Keratinocyte (primary cell): ENCODE measurements at regions not wholly inside any gene's neighbourhood (a gene's known extent, or its start where the extent isn't known, plus 50 kb on each side); places are given as distances from the start of the nearest gene placed in this dataset.

ENCODE experiments used
- DNase-seq: peaks from one replicate; pipeline ENCODE4 v3.0.0-alpha.2; 2011; ENCODE audit warnings: low read depth, missing footprints, low spot score
- FAIRE-seq: peaks from 2 replicates; lab custom pipeline; 2011; peaks lifted over from hg19 to GRCh38; lab: Jason Lieb, UNC
- H2AFZ ChIP-seq: 2 replicates; pipeline ENCODE4 v1.6.0; 2012; ENCODE audit warnings: low read length, control low read depth, inconsistent platforms; ENCODE audit not compliant: control insufficient read depth
- H3K27ac ChIP-seq: 2 replicates; pipeline ENCODE4 v1.5.1; 2011; ENCODE audit warnings: low read length; ENCODE audit not compliant: control insufficient read depth, insufficient read depth
- H3K27me3 ChIP-seq: 3 replicates; pipeline ENCODE4 v1.6.0; 2011; ENCODE audit warnings: low read length; ENCODE audit not compliant: control insufficient read depth, insufficient read depth; ENCODE audit errors: extremely low read depth
- H3K36me3 ChIP-seq, 2 experiments: 2 replicates in 1 of 2; 3 replicates in 1 of 2; pipeline ENCODE4 v1.5.1; 2011; ENCODE audit warnings: low read length in 2 of 2, mild to moderate bottlenecking in 1 of 2; ENCODE audit not compliant: control insufficient read depth in 2 of 2, insufficient read depth in 2 of 2; ENCODE audit errors: extremely low read depth in 1 of 2
- H3K4me1 ChIP-seq: 3 replicates; pipeline ENCODE4 v1.5.1; 2011; ENCODE audit warnings: low read length; ENCODE audit not compliant: control insufficient read depth, insufficient read depth; ENCODE audit errors: extremely low read depth
- H3K4me2 ChIP-seq: 3 replicates; pipeline ENCODE4 v1.6.0; 2011; ENCODE audit warnings: low read depth, low read length; ENCODE audit not compliant: control insufficient read depth, insufficient read depth; ENCODE audit errors: extremely low read depth
- H3K4me3 ChIP-seq, 3 experiments: fragments of 200-600 bp in 1 of 3; sonication (generic) in 1 of 3; 2 replicates in 2 of 3; 3 replicates in 1 of 3; pipeline ENCODE4 v1.5.1; 2011 to 2016; ENCODE audit warnings: low read length in 3 of 3, mild to moderate bottlenecking in 3 of 3, control low read depth in 2 of 3, inconsistent platforms in 1 of 3, low read depth in 1 of 3, mixed read lengths in 1 of 3, mixed run types in 1 of 3, moderate library complexity in 1 of 3; ENCODE audit not compliant: control insufficient read depth in 2 of 3, insufficient read depth in 2 of 3; ENCODE audit errors: extremely low read depth in 1 of 3
- H3K79me2 ChIP-seq: 2 replicates; pipeline ENCODE4 v1.6.0; 2012; ENCODE audit warnings: low read length; ENCODE audit not compliant: control insufficient read depth, insufficient read depth
- H3K9ac ChIP-seq: 3 replicates; pipeline ENCODE4 v1.6.0; 2011; ENCODE audit warnings: low read length; ENCODE audit not compliant: control insufficient read depth, insufficient read depth; ENCODE audit errors: extremely low read depth
- H3K9me1 ChIP-seq: 3 replicates; pipeline ENCODE4 v1.6.0; 2011; ENCODE audit warnings: low read length; ENCODE audit not compliant: control insufficient read depth, insufficient read depth; ENCODE audit errors: extremely low read depth
- H3K9me3 ChIP-seq: 2 replicates; pipeline ENCODE4 v1.5.1; 2012; ENCODE audit warnings: low read depth, low read length; ENCODE audit not compliant: control insufficient read depth
- H4K20me1 ChIP-seq: 3 replicates; pipeline ENCODE4 v1.6.0; 2011; ENCODE audit warnings: low read length; ENCODE audit not compliant: control insufficient read depth, insufficient read depth; ENCODE audit errors: extremely low read depth
- CTCF ChIP-seq, 3 experiments: IDR thresholded peaks in 1 of 3; conservative IDR thresholded peaks in 1 of 3; optimal IDR thresholded peaks in 1 of 3; 2 replicates in 2 of 3; 3 replicates in 1 of 3; pipeline versions ENCODE3 to v1.5.1; 2011; ENCODE audit warnings: low read length in 3 of 3, mild to moderate bottlenecking in 3 of 3, moderate library complexity in 2 of 3, control low read depth in 1 of 3, inconsistent platforms in 1 of 3; ENCODE audit not compliant: insufficient read depth in 2 of 3; ENCODE audit errors: extremely low read depth in 1 of 3
- EZH2 ChIP-seq: IDR thresholded peaks from one replicate; pipeline ENCODE4 v1.6.1; 2012; ENCODE audit warnings: inconsistent platforms, mild to moderate bottlenecking, low read length, moderate library complexity
- dilution Hi-C: fragments of 300-500 bp; cut with MboI; formaldehyde crosslinking; loops from one replicate; pipeline ENCODE4 v1.7.0; 2020; ENCODE audit warnings: low sequenced_read_pairs; ENCODE audit not compliant: extremely low pct_ligation_motif_present

GRCh38 chr4:180106997-180107396 lies 2136.2 kb upstream of the TENM3 start:
- Histone ChIP-seq H3K27me3 (no peaks in the 10 kb centered on the region), H3K4me3 (no peak overlapping the region), H3K36me3 (no peaks in the 10 kb centered on the region), H3K9me3 (no peaks in the 10 kb centered on the region), H3K9ac (no peak overlapping the region), H4K20me1 (no peaks in the 10 kb centered on the region), H2AFZ (no peak overlapping the region), H3K4me2 (no peak overlapping the region), H3K27ac (peak overlapping the region; percentile 28), H3K79me2 (no peaks in the 10 kb centered on the region), H3K9me1 (no peaks in the 10 kb centered on the region), H3K4me1 (peaks cover 7% of the 10 kb centered on the region)
- DNase-seq (peak; percentile 45), FAIRE-seq (peak; percentile 46)
- no peak for TF ChIP-seq CTCF (optimal IDR thresholded peaks at IDR 0.05 in 1 of 3, IDR thresholded peaks at IDR 0.05 in 1 of 3, conservative IDR thresholded peaks at IDR 0.05 in 1 of 3; ENCODE audit: extremely low read depth in 1 of 3, insufficient read depth in 2 of 3, low read length in 3 of 3)
- no peak for TF ChIP-seq EZH2
- dilution Hi-C loops, result no loop called here

GRCh38 chr4:180116840-180117239 lies 2126.4 kb upstream of the TENM3 start:
- no peak for FAIRE-seq
- no peak for DNase-seq
- TF ChIP-seq EZH2 (no peak), CTCF (optimal IDR thresholded peaks at IDR 0.05 in 1 of 3, IDR thresholded peaks at IDR 0.05 in 1 of 3, conservative IDR thresholded peaks at IDR 0.05 in 1 of 3; ENCODE audit: extremely low read depth in 1 of 3, insufficient read depth in 2 of 3, low read length in 3 of 3) (no peak)
- no peaks in the 10 kb centered on the region for H3K79me2 ChIP-seq
- H3K4me3 ChIP-seq, result no peak overlapping the region
- H3K9me3 ChIP-seq, result no peaks in the 10 kb centered on the region
- no peaks in the 10 kb centered on the region for H3K27me3 ChIP-seq
- H3K27ac ChIP-seq, result no peak overlapping the region
- H4K20me1 ChIP-seq, result no peaks in the 10 kb centered on the region
- H3K9me1 ChIP-seq, result no peaks in the 10 kb centered on the region
- dilution Hi-C loops, result no loop called here
- no peaks in the 10 kb centered on the region for H3K36me3 ChIP-seq
- no peak overlapping the region for H2AFZ ChIP-seq
- H3K9ac ChIP-seq, result no peak overlapping the region
- no peaks in the 10 kb centered on the region for H3K4me1 ChIP-seq
- no peak overlapping the region for H3K4me2 ChIP-seq
